Nephron (organoid): ENCODE measurements at regions not wholly inside any gene's neighbourhood (a gene's known extent, or its start where the extent isn't known, plus 50 kb on each side); places are given as distances from the start of the nearest gene placed in this dataset.
"Not testable (repeated sequence)": the region's sequence is repeated elsewhere in the genome, so short reads cannot be mapped to it uniquely, and the experiment has no call there.

ENCODE experiments used
- H3K27ac Mint-ChIP-seq, 3 experiments: 2 replicates each; pipeline ENCODE4 v1.8.0; 2020; ENCODE audit warnings: mixed read lengths in 3 of 3, mild to moderate bottlenecking in 2 of 3, moderate library complexity in 1 of 3
- H3K27me3 Mint-ChIP-seq: 2 replicates; pipeline ENCODE4 v1.8.0; 2021; ENCODE audit warnings: low read depth, mild to moderate bottlenecking, moderate library complexity, mixed read lengths
- H3K36me3 Mint-ChIP-seq: 2 replicates; pipeline ENCODE4 v1.8.0; 2020; ENCODE audit warnings: low read depth, mixed read lengths
- H3K4me1 Mint-ChIP-seq: 2 replicates; pipeline ENCODE4 v1.8.0; 2020; ENCODE audit warnings: mixed read lengths
- H3K4me3 Mint-ChIP-seq, 3 experiments: 2 replicates each; pipeline ENCODE4 v1.8.0; 2020; ENCODE audit warnings: mild to moderate bottlenecking in 3 of 3, mixed read lengths in 3 of 3, moderate library complexity in 2 of 3
- H3K9me3 Mint-ChIP-seq: 2 replicates; pipeline ENCODE4 v1.8.0; 2020; ENCODE audit warnings: mixed read lengths
- TF ChIP-seq, protein P1 (sequence below), 3 experiments: fragments of 200-600 bp; sonication (generic); IDR thresholded peaks; one replicate each; pipeline ENCODE4 v1.5.0; 2021; ENCODE audit warnings: antibody characterized with exemption in 3 of 3; ENCODE audit not compliant: unreplicated experiment in 3 of 3

DNA sequence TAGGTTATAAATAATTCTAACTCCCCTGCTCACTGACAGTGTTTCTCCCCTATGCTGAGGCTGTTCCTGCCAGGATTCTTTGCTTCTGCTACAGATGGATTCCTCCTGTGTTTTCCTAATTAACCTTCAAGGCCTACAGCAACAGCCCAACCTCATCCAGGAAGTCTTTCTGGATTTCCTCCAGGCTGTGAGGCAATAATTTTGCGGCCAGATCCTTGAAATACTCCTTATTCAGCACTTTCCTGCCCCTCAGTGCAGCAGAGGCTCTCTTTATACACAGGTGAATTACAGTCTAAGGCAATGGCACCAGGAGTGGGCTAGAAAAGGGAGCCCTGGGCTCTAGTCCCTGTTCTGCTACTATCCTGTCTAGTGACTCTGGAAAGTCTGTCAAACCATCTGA is 102.1 kb upstream of the PRSS12 start:
- not testable (repeated sequence) for H3K27me3 Mint-ChIP-seq, H3K9me3 Mint-ChIP-seq, H3K27ac Mint-ChIP-seq, H3K4me3 Mint-ChIP-seq, H3K36me3 Mint-ChIP-seq, H3K4me1 Mint-ChIP-seq

DNA sequence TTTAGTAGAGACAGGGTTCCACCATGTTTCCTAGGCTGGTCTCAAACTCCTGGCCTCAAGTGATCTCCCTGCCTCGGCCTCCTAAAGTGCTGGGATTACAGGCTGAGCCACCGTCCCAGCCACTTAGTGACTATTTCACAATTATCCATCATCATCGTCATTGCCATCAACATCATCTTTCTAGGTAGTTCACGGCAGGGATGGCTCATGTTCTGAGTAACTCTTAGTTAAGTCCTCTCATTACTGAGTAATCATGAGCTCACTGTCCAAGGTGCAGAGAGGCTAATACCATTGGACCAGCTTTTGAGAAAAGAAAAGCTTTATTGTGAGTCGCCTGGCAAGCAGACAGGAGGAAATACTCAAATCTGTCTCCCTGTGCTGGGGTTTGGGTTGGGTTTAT is 108.6 kb upstream of the PRSS12 start:
- H3K4me1 Mint-ChIP-seq, result not testable (repeated sequence)

DNA sequence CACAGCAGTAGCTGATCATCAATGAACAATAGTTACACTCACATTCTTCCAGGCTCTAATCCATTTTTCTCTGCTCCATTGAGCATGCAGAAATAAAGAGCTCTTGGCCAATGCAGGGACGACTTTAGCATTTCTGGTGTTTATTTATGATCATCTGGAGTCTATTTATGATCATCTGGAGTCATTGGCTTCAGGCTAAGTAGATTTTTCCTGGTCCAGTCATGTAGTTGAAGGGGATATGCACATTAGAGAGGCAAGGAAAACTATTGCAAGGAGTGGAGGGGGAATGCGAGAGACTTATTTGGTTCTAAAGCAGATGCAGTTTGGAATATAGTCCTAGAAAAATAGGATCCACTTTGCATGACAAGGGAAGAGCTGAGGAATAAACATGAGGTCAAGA is 113.0 kb upstream of the PRSS12 start:
- H3K9me3 Mint-ChIP-seq, H3K4me1 Mint-ChIP-seq, H3K36me3 Mint-ChIP-seq, H3K4me3 Mint-ChIP-seq, H3K27me3 Mint-ChIP-seq: not testable (repeated sequence)
- H3K27ac Mint-ChIP-seq, result peak overlapping the region in 2 of 3 experiments; percentile 22 to 45

More for the DNA sequence above, 108.6 kb upstream of the PRSS12 start:
- H3K36me3 Mint-ChIP-seq, H3K4me3 Mint-ChIP-seq, H3K27me3 Mint-ChIP-seq, H3K27ac Mint-ChIP-seq, H3K9me3 Mint-ChIP-seq: not testable (repeated sequence)

DNA sequence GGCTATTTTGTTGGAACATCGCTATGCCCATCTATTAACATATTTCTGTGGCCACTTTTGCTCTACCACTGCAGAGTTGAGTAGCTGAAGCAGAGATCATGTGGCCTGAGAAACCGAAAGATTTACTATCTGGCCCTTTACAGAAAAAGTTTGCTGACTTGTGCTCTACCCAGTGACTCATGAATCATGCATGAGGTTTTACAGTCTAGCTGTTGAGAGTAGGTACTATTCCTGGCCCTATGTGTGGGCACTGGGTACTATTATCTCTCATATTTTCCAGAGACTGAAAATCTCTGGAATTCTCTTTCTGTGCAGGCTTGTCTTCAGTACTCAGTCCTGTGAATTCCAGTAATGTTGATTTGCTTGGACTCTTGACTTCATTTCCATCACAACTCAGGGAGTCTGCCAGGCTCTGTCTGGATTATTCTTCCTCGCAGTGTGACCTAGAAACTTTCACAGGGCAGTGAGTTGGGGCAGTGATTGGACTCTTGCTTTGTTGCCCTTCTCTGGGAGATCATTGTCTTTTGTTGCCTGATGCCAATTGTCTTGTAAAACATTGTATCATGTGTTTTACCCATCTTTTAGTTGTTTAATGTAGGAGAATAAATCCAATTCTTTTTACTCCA is 121.3 kb upstream of the PRSS12 start:
- H3K4me3 Mint-ChIP-seq, H3K9me3 Mint-ChIP-seq, H3K27me3 Mint-ChIP-seq, H3K4me1 Mint-ChIP-seq, H3K36me3 Mint-ChIP-seq, H3K27ac Mint-ChIP-seq: not testable (repeated sequence)

DNA sequence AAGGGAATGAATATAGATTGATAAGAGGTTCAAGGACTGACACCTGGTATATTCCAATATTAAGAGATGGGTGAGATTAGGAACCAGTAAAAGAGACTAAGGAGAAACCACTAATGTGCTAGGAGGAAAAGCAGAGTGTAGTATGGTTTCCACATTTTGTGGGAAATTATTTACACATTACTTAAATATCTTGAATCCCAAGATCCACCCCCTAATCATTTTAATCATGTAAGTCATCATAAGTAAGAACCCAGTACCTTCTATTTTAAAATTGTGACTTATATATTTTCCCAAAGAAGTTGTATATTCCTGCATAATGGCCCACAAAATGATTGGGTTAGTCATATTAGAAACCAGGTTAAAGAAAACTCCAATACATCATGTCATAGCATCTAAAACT is 122.0 kb upstream of the PRSS12 start:
- H3K36me3 Mint-ChIP-seq, H3K27me3 Mint-ChIP-seq, H3K9me3 Mint-ChIP-seq, H3K4me1 Mint-ChIP-seq, H3K27ac Mint-ChIP-seq, H3K4me3 Mint-ChIP-seq: not testable (repeated sequence)

DNA sequence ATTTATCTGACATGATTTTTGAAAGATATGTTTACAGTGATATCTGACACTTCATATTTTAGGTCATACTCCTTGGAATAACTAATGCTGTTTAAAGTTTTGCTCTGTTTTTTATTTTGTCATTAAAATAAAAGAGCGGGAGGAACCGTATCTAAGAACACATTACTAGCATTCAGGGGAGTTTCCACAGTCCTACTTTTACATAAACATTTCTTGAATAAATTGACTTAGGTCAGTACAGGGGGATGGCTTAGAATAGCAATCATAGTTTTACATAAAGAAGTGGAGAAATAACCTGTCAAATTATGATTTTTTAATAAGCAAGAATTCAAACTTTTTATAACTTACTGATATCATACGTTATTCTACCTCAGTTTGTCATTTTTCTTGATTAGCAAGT is 123.1 kb upstream of the PRSS12 start:
- H3K27ac Mint-ChIP-seq, result not testable (repeated sequence)

DNA sequence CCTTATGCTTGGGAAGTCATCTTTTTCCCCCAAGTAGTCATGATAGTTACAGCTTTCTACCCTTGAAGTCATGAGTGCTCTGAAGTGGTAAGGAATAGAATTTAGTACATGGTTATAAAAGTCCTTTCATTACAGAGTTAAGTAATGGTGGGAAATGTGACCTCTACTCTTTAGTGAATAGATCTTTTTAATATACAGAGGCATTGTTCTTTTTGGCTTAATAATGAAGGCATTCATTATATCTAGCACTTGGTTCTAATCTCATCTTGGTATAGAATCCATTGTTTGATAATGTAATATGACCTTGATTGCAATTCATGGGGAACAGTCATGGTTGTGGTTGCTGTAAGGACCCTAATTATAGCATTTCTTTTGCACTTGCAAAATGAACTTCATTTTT is 125.0 kb upstream of the PRSS12 start:
- H3K27me3 Mint-ChIP-seq, H3K4me3 Mint-ChIP-seq, H3K27ac Mint-ChIP-seq, H3K4me1 Mint-ChIP-seq, H3K9me3 Mint-ChIP-seq, H3K36me3 Mint-ChIP-seq: not testable (repeated sequence)

More for the DNA sequence above, 123.1 kb upstream of the PRSS12 start:
- H3K9me3 Mint-ChIP-seq, H3K4me3 Mint-ChIP-seq, H3K27me3 Mint-ChIP-seq, H3K4me1 Mint-ChIP-seq, H3K36me3 Mint-ChIP-seq: not testable (repeated sequence)

DNA sequence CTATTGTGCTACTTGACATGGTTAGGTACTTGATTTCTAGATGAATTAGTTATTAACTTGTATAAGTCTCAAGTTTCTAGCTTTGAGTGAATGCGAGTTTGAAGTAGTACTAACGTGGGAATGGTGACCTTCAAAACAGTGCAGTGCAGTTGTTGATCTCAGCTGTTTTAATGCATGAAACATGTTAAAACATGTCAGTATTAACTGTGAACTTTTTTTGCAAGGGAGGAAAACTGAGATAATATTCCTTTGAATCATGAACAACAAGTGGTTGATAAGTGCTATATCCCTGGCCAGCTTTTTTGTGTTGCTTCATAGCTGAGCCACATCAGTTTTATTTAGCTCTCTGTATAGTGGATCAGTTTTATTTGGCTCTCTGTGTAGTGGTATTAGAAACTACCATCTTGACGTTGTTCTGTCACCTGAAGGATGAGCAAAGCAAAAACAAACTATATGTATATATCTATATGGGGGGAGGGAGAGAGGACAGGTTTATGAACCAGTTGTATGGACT is 133.1 kb upstream of the PRSS12 start:
- not testable (repeated sequence) for H3K4me3 Mint-ChIP-seq, H3K9me3 Mint-ChIP-seq, H3K36me3 Mint-ChIP-seq, H3K27me3 Mint-ChIP-seq, H3K4me1 Mint-ChIP-seq
- peak overlapping the region in 1 of 3 experiments; percentile 7 for H3K27ac Mint-ChIP-seq

DNA sequence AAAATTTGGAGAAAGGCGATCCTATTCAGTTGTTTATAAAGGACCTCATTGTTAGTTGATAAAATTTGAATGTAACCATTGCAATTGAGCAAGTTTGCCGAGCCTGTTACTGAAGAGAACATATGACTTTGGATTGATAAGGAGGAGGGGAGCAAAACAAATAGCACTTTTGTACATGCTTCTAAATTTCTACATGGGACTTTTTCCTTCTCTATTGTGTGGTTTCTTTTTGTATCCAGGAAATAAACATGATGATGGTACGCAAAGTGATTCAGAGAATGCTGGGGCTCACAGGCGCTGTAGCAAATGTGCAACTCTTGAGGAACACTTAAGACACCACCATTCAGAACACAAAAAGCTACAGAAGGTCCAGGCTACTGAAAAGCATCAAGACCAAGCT is 140.2 kb upstream of the PRSS12 start:
- H3K9me3 Mint-ChIP-seq, H3K36me3 Mint-ChIP-seq, H3K4me1 Mint-ChIP-seq, H3K27ac Mint-ChIP-seq, H3K4me3 Mint-ChIP-seq, H3K27me3 Mint-ChIP-seq: not testable (repeated sequence)

DNA sequence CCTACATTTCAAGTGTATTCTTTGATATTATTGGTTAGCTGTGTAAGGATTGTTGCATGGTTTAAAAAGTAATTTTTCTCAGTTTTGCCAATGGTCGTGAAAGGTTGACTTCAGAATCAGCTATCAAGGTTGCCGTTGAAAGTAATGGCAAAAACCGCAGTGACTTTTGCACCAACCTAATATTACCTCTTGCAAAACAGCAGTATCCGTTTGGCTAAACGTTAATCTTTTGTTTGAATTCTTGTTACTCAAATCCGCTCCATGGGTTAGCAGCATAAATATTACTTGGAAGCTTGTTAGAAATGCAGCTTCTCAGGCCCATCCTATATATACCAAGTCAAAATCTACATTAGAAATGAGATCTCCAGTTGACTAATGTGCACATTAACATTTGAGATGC is 141.6 kb upstream of the PRSS12 start:
- not testable (repeated sequence) for H3K4me3 Mint-ChIP-seq, H3K27me3 Mint-ChIP-seq, H3K9me3 Mint-ChIP-seq, H3K36me3 Mint-ChIP-seq, H3K27ac Mint-ChIP-seq, H3K4me1 Mint-ChIP-seq

DNA sequence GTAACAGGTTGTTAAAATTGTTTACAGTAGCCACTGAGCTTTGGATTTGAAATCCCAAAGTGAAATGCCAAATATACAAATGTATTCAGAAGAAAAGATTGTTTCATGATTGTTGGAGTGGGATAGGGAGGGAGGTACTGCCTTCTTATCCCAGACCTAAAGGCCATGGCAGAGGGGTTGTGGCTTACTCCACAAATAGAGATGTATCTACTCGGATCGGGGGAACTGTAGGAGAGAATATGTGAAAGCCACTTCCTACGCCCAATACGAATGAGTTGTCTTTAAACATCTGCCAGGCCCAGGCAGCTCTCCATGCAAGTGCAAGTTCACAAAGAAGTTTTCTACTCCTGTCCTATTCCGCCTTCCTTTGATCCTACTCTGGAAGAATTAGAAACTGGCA is 150.2 kb upstream of the PRSS12 start:
- H3K9me3 Mint-ChIP-seq, H3K36me3 Mint-ChIP-seq, H3K4me1 Mint-ChIP-seq, H3K4me3 Mint-ChIP-seq, H3K27me3 Mint-ChIP-seq, H3K27ac Mint-ChIP-seq: not testable (repeated sequence)

DNA sequence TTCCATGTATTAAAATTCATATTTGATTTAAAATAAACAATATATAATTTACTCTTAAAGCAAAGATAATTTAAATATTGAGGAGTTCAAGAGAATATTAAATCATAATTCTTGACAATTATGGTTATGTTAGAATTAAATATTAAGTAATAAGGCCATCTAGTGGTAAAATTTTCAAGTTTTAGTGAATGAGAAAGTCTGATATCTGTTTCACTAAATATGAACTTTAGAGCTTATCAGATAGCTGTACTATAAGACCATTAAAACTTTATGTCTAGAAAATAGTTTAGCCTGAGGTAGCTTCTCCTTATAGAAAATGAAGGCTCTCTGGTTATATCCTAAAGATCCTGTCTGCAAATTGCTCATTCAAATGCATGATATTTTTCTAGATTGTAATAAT is 152.1 kb upstream of the PRSS12 start:
- H3K36me3 Mint-ChIP-seq, H3K27me3 Mint-ChIP-seq, H3K4me3 Mint-ChIP-seq, H3K27ac Mint-ChIP-seq, H3K9me3 Mint-ChIP-seq, H3K4me1 Mint-ChIP-seq: not testable (repeated sequence)
- TF ChIP-seq, protein P1, sequence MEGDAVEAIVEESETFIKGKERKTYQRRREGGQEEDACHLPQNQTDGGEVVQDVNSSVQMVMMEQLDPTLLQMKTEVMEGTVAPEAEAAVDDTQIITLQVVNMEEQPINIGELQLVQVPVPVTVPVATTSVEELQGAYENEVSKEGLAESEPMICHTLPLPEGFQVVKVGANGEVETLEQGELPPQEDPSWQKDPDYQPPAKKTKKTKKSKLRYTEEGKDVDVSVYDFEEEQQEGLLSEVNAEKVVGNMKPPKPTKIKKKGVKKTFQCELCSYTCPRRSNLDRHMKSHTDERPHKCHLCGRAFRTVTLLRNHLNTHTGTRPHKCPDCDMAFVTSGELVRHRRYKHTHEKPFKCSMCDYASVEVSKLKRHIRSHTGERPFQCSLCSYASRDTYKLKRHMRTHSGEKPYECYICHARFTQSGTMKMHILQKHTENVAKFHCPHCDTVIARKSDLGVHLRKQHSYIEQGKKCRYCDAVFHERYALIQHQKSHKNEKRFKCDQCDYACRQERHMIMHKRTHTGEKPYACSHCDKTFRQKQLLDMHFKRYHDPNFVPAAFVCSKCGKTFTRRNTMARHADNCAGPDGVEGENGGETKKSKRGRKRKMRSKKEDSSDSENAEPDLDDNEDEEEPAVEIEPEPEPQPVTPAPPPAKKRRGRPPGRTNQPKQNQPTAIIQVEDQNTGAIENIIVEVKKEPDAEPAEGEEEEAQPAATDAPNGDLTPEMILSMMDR (IDR thresholded peaks at IDR 0.05; ENCODE audit: unreplicated experiment in 3 of 3), result peak in 2 of 3 experiments; percentile 7 to 9

DNA sequence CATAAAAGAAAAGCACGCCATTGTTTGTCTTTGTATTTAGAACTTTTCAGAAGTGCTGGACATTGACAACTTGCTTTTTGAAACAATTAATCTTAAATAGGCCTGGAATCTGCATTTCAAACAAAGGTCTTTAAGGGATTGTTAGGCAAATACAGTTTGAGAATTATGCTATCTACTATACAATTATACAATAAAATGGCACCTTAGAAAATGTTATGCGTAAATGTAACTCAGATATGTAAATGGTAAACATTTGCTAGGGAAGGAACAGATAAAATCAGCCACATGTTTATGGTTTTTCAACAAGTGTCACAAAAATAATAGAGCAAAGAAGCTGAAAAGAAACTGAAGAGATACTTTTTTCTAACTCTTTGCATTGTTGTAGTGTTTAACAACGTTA is 152.7 kb upstream of the PRSS12 start:
- not testable (repeated sequence) for H3K36me3 Mint-ChIP-seq, H3K27ac Mint-ChIP-seq, H3K4me3 Mint-ChIP-seq, H3K9me3 Mint-ChIP-seq, H3K4me1 Mint-ChIP-seq, H3K27me3 Mint-ChIP-seq

DNA sequence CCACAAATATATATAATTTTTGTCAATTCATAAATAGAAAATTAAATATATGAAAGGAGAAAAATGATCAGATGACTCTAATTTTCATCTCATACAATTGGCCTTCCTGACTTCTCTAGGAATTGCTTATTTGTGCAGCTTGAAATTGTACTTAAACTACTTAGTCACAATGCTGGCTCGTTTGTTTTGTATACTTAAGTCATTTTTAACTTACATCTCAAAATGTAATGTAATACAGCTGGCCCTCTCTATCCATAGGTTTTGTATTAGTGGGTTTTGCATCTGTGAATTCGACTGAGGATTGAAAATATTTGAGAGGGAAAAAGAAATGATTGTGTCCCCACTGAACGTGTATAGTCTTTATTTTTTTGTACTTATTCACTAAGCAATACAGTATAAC is 160.1 kb upstream of the PRSS12 start:
- not testable (repeated sequence) for H3K27ac Mint-ChIP-seq, H3K27me3 Mint-ChIP-seq, H3K9me3 Mint-ChIP-seq, H3K4me3 Mint-ChIP-seq, H3K4me1 Mint-ChIP-seq, H3K36me3 Mint-ChIP-seq

DNA sequence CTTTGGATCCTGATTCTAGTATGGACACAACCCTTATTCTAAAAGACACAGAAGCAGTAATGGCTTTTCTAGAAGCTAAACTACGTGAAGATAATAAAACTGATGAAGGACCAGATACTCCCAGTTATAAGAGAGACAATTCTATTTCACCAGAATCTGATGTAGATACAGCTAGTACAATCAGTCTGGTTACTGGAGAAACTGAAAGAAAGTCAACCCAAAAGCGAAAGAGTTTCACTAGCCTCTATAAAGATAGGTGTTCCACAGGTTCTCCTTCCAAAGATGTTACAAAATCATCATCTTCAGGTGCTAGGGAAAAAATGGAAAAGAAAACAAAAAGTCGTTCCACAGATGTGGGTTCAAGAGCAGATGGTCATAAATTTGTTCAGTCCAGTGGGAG is 161.5 kb upstream of the PRSS12 start:
- not testable (repeated sequence) for H3K27ac Mint-ChIP-seq, H3K27me3 Mint-ChIP-seq, H3K4me3 Mint-ChIP-seq, H3K36me3 Mint-ChIP-seq, H3K9me3 Mint-ChIP-seq, H3K4me1 Mint-ChIP-seq
